Right lobe of liver (tissue), 6 donors: ENCODE measurements at regions not wholly inside any gene's neighbourhood (a gene's known extent, or its start where the extent isn't known, plus 50 kb on each side); places are given as distances from the start of the nearest gene placed in this dataset.

Experiments
- ATAC-seq, 4 donors: fragments of 200-7000 bp; cut with Tn5 transposase; one replicate each; pipeline ENCODE4 v1.9.1; 2020; ENCODE audit warnings: mild to moderate bottlenecking in 4 of 4, moderate library complexity in 4 of 4
- DNase-seq, 3 donors: peaks; one replicate each; pipeline ENCODE4 v3.0.0-alpha.2; 2020
- H3K27ac ChIP-seq, 3 donors: fragments of 200-600 bp; one replicate each; pipeline ENCODE4 v1.8.0; 2022
- H3K27me3 ChIP-seq, 2 donors: fragments of 200-600 bp; one replicate each; pipeline ENCODE4 v1.8.0; 2022
- H3K36me3 ChIP-seq, 4 donors: fragments of 200-600 bp; sonication (generic) in 1 of 4; one replicate each; pipeline versions ENCODE4 v1.5.1 to v1.8.0; 2017 to 2022; ENCODE audit warnings: control low read depth in 1 of 4
- H3K4me1 ChIP-seq, 4 donors: fragments of 200-600 bp; sonication (generic) in 1 of 4; one replicate each; pipeline versions ENCODE4 v1.5.1 to v1.8.0; 2017 to 2022; ENCODE audit warnings: control low read depth in 1 of 4
- H3K4me3 ChIP-seq, 3 donors: fragments of 200-600 bp; one replicate each; pipeline ENCODE4 v1.8.0; 2022
- H3K9me3 ChIP-seq, 4 donors: fragments of 200-600 bp; sonication (generic) in 1 of 4; one replicate each; pipeline versions ENCODE4 v1.5.1 to v1.8.0; 2017 to 2022; ENCODE audit warnings: control low read depth in 1 of 4
- POLR2A ChIP-seq: fragments of 450-650 bp; IDR thresholded peaks from one replicate; pipeline ENCODE4 v1.6.1; 2017; ENCODE audit warnings: antibody characterized with exemption, mild to moderate bottlenecking
- WGBS: methylation state at CpG from one replicate; pipeline ENCODE4 v1.1.6; 2018; ENCODE audit warnings: low coverage, low lambda C conversion rate; ENCODE audit not compliant: insufficient coverage; ENCODE audit errors: missing lambda C conversion rate; 5-methylcytosine and 5-hydroxymethylcytosine counted together
- intact Hi-C, 2 donors: fragments of 100-400 bp; cut with DNase I; formaldehyde crosslinking; loops; one replicate each; pipeline versions ENCODE4 v1.11.2 to v1.14.1; 2022
- TF ChIP-seq, protein P1 (sequence below), 4 donors: fragments of 200-600 bp in 3 of 4; fragments of 450-650 bp in 1 of 4; IDR thresholded peaks; one replicate each; pipeline versions ENCODE4 v1.5.1 to v1.8.0; 2016 to 2022; ENCODE audit warnings: antibody characterized with exemption in 4 of 4, mild to moderate bottlenecking in 2 of 4
- donor health status: DM: no; HTN: yes; CAD: no.
- donor health status: DM: no; HTN: no; CAD: no.
- donor health status: DM: no; HTN: no; CAD: no.
- donor health status: DM: no; HTN: yes; CAD: no.
- donor health status: DM: no; HTN: yes; CAD: no.

DNA sequence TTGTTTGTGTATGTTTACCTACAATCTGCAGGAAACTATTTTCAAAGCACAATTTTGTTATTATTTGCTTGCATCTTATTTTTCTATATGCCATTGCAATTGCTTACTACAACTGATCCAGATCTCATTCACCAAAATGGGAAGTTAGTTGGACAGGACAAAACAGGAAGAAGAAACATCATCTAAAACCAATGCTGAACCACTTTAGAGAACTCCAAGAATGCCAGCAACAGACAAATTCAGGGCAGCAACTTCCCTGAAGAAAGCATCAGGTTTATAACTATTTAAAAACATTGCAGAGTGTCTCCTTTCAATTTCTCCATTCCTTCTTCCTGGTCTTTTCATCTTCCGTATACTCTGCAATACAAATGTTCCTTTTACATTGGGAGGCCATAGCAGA, 82.4 kb upstream of the SMYD2 start:
- WGBS: 82% methylated on average over 1 of the region's 1 CpG
- DNase-seq (no peak), ATAC-seq (no peak)
- H3K27ac ChIP-seq: no peak overlapping the region
- no peaks in the 10 kb centered on the region for H3K4me1 ChIP-seq
- H3K27me3 ChIP-seq: no peaks in the 10 kb centered on the region
- TF ChIP-seq, protein P1, sequence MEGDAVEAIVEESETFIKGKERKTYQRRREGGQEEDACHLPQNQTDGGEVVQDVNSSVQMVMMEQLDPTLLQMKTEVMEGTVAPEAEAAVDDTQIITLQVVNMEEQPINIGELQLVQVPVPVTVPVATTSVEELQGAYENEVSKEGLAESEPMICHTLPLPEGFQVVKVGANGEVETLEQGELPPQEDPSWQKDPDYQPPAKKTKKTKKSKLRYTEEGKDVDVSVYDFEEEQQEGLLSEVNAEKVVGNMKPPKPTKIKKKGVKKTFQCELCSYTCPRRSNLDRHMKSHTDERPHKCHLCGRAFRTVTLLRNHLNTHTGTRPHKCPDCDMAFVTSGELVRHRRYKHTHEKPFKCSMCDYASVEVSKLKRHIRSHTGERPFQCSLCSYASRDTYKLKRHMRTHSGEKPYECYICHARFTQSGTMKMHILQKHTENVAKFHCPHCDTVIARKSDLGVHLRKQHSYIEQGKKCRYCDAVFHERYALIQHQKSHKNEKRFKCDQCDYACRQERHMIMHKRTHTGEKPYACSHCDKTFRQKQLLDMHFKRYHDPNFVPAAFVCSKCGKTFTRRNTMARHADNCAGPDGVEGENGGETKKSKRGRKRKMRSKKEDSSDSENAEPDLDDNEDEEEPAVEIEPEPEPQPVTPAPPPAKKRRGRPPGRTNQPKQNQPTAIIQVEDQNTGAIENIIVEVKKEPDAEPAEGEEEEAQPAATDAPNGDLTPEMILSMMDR (IDR thresholded peaks at IDR 0.05): no peak
- no peak for TF ChIP-seq POLR2A
- H3K4me3 ChIP-seq: no peak overlapping the region
- no peaks in the 10 kb centered on the region for H3K9me3 ChIP-seq
- no peaks in the 10 kb centered on the region for H3K36me3 ChIP-seq
- intact Hi-C loops: no loop called here

GRCh38 chr1:214199585-214199984, 81.4 kb upstream of the SMYD2 start:
- Histone ChIP-seq H3K4me1 (no peaks in the 10 kb centered on the region), H3K4me3 (no peak overlapping the region), H3K9me3 (no peaks in the 10 kb centered on the region), H3K36me3 (no peaks in the 10 kb centered on the region), H3K27ac (no peak overlapping the region), H3K27me3 (no peaks in the 10 kb centered on the region)
- DNase-seq (no peak), ATAC-seq (no peak)
- intact Hi-C loops: no loop called here
- TF ChIP-seq POLR2A: no peak
- TF ChIP-seq, protein P1 (IDR thresholded peaks at IDR 0.05): no peak
- 41% methylated on average over 2 of the region's 2 CpGs for WGBS

- no peak for DNase-seq
- H3K27ac ChIP-seq: no peak overlapping the region
- no peaks in the 10 kb centered on the region for H3K36me3 ChIP-seq
- intact Hi-C loops: no loop called here
- TF ChIP-seq POLR2A: no peak
- TF ChIP-seq, protein P1 (IDR thresholded peaks at IDR 0.05): no peak
- no peak for ATAC-seq
- H3K4me1 ChIP-seq: no peaks in the 10 kb centered on the region
- no peaks in the 10 kb centered on the region for H3K9me3 ChIP-seq
- 74% methylated on average over 3 of the region's 3 CpGs for WGBS
- no peak overlapping the region for H3K4me3 ChIP-seq
- no peaks in the 10 kb centered on the region for H3K27me3 ChIP-seq
Measured at GRCh38 chr1:214202992-214203391, 78.0 kb upstream of the SMYD2 start.

DNA sequence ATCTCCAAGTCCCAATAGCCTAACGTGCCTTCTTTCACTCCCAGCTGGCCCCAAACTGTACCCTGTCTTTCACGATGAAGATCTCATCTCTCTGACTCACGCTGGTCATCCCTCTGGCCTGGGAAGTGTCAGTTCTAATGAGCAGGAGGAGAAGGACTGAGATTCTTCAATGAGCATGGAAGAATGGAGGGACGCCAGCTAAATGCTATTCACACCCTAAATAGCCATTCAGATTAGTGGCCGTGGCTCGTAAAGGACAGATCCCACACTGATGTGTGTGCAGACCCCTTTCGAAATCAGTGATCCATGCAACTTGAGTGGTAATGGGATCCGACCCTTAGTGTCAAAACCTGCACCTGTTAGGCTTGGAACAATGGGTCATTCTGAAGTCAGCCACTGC, 75.9 kb upstream of the SMYD2 start:
- no peak for ATAC-seq

More for the DNA sequence above, 75.9 kb upstream of the SMYD2 start:
- no peak for TF ChIP-seq POLR2A
- TF ChIP-seq, protein P1 (IDR thresholded peaks at IDR 0.05): no peak
- no peak for DNase-seq
- Histone ChIP-seq H3K4me1 (peaks cover 0 to 5% (median 0%) of the 10 kb centered on the region in 4 donors), H3K36me3 (no peaks in the 10 kb centered on the region), H3K27ac (no peak overlapping the region), H3K9me3 (no peaks in the 10 kb centered on the region), H3K27me3 (no peaks in the 10 kb centered on the region), H3K4me3 (no peak overlapping the region)
- intact Hi-C loops: no loop called here
- WGBS: 71% methylated on average over 5 of the region's 8 CpGs
